H9 (cell line): ENCODE measurements at regions not wholly inside any gene's neighbourhood (a gene's known extent, or its start where the extent isn't known, plus 50 kb on each side); places are given as distances from the start of the nearest gene placed in this dataset.

Experiments used
- DNase-seq: peaks from one replicate; pipeline ENCODE4 v3.0.0-alpha.2; 2017
- H2AFZ ChIP-seq: one replicate; pipeline ENCODE4 v1.6.1; 2013; ENCODE audit warnings: mild to moderate bottlenecking, low read length, control low read depth, moderate library complexity
- H2AK5ac ChIP-seq: 2 replicates; pipeline ENCODE4 v1.6.1; 2013; ENCODE audit warnings: low read length, control low read depth, mixed read lengths; ENCODE audit not compliant: insufficient read length
- H2BK120ac ChIP-seq: one replicate; pipeline ENCODE4 v1.6.1; 2013; ENCODE audit warnings: low read depth, mild to moderate bottlenecking, low read length, control low read depth, inconsistent platforms; ENCODE audit not compliant: poor library complexity, severe bottlenecking
- H2BK12ac ChIP-seq: 2 replicates; pipeline ENCODE4 v1.6.1; 2013; ENCODE audit warnings: low read length, control low read depth, mixed read lengths, low read depth; ENCODE audit not compliant: insufficient read length
- H2BK15ac ChIP-seq: 2 replicates; pipeline ENCODE4 v1.6.1; 2013; ENCODE audit warnings: low read depth, low read length, control low read depth
- H2BK20ac ChIP-seq: one replicate; pipeline ENCODE4 v1.6.1; 2013; ENCODE audit warnings: low read depth, mild to moderate bottlenecking, low read length, control low read depth, inconsistent platforms; ENCODE audit not compliant: poor library complexity, severe bottlenecking
- H2BK5ac ChIP-seq: 2 replicates; pipeline ENCODE4 v1.6.1; 2013; ENCODE audit warnings: low read length, control low read depth, mixed read lengths; ENCODE audit not compliant: insufficient read length
- H3K14ac ChIP-seq: 2 replicates; pipeline ENCODE4 v1.6.1; 2013; ENCODE audit warnings: low read length, control low read depth; ENCODE audit not compliant: insufficient read depth
- H3K18ac ChIP-seq: 2 replicates; pipeline ENCODE4 v1.6.1; 2013; ENCODE audit warnings: low read depth, mild to moderate bottlenecking, mixed read lengths, low read length, control low read depth; ENCODE audit not compliant: insufficient read length
- H3K23ac ChIP-seq: 2 replicates; pipeline ENCODE4 v1.6.1; 2013; ENCODE audit warnings: low read length, control low read depth, mixed read lengths, low read depth; ENCODE audit not compliant: insufficient read length
- H3K23me2 ChIP-seq: 2 replicates; pipeline ENCODE4 v1.6.1; 2013; ENCODE audit warnings: low read depth, mild to moderate bottlenecking, mixed read lengths, low read length, control low read depth; ENCODE audit not compliant: insufficient read length, poor library complexity, severe bottlenecking
- H3K27ac ChIP-seq: 2 replicates; pipeline ENCODE4 v1.5.1; 2013; ENCODE audit warnings: low read length, control low read depth, mixed read lengths, low read depth; ENCODE audit not compliant: insufficient read length
- H3K27me3 ChIP-seq: 2 replicates; pipeline ENCODE4 v1.6.1; 2013; ENCODE audit warnings: low read length, control low read depth, inconsistent platforms; ENCODE audit not compliant: insufficient read depth
- H3K4ac ChIP-seq: 2 replicates; pipeline ENCODE4 v1.6.1; 2013; ENCODE audit warnings: low read depth, mild to moderate bottlenecking, control low read depth, inconsistent platforms, low read length, moderate library complexity
- H3K4me1 ChIP-seq: 2 replicates; pipeline ENCODE4 v1.6.1; 2013; ENCODE audit warnings: low read length, control low read depth, inconsistent platforms; ENCODE audit not compliant: insufficient read depth
- H3K4me2 ChIP-seq: 2 replicates; pipeline ENCODE4 v1.6.1; 2013; ENCODE audit warnings: low read length, control low read depth, mixed read lengths; ENCODE audit not compliant: insufficient read length, insufficient read depth
- H3K56ac ChIP-seq: 2 replicates; pipeline ENCODE4 v1.6.1; 2013; ENCODE audit warnings: low read depth, mild to moderate bottlenecking, mixed read lengths, low read length, control low read depth; ENCODE audit not compliant: insufficient read length
- H3K79me1 ChIP-seq: 2 replicates; pipeline ENCODE4 v1.6.1; 2013; ENCODE audit warnings: low read depth, mild to moderate bottlenecking, moderate library complexity, low read length, control low read depth, inconsistent platforms; ENCODE audit not compliant: insufficient read depth, poor library complexity, severe bottlenecking
- H3K79me2 ChIP-seq: 2 replicates; pipeline ENCODE4 v1.6.1; 2013; ENCODE audit warnings: low read length, control low read depth, inconsistent platforms; ENCODE audit not compliant: insufficient read depth
- H3K9ac ChIP-seq: 2 replicates; pipeline ENCODE4 v1.6.1; 2013; ENCODE audit warnings: low read length, control low read depth, mixed read lengths; ENCODE audit not compliant: insufficient read length; ENCODE audit errors: extremely low read depth
- H3K9me3 ChIP-seq: one replicate; pipeline ENCODE4 v1.6.1; 2013; ENCODE audit warnings: low read depth, low read length, inconsistent platforms; ENCODE audit not compliant: control insufficient read depth
- H3T11ph ChIP-seq: one replicate; pipeline ENCODE4 v1.6.1; 2013; ENCODE audit warnings: mild to moderate bottlenecking, low read length, control low read depth, inconsistent platforms
- H4K20me1 ChIP-seq: one replicate; pipeline ENCODE4 v1.6.1; 2013; ENCODE audit not compliant: control insufficient read depth, insufficient read length, insufficient read depth
- H4K5ac ChIP-seq: 2 replicates; pipeline ENCODE4 v1.6.1; 2013; ENCODE audit warnings: low read depth, mild to moderate bottlenecking, mixed read lengths, low read length, control low read depth; ENCODE audit not compliant: insufficient read length
- H4K8ac ChIP-seq: replicated peaks from 2 replicates; pipeline ENCODE4 v1.6.1; 2013; ENCODE audit warnings: low read length, control low read depth, mixed read lengths, low read depth; ENCODE audit not compliant: insufficient read length
- H4K91ac ChIP-seq: 2 replicates; pipeline ENCODE4 v1.6.1; 2013; ENCODE audit warnings: low read depth, mild to moderate bottlenecking, moderate library complexity, mixed read lengths, low read length, control low read depth; ENCODE audit not compliant: insufficient read length
- H3K27ac Mint-ChIP-seq, 3 experiments: 2 replicates in 2 of 3; 3 replicates in 1 of 3; pipeline ENCODE4 v1.8.0; 2020 to 2021; ENCODE audit warnings: mixed read lengths in 3 of 3, mild to moderate bottlenecking in 1 of 3, moderate library complexity in 1 of 3
- H3K27me3 Mint-ChIP-seq: 2 replicates; pipeline ENCODE4 v1.8.0; 2021; ENCODE audit warnings: low read depth, mild to moderate bottlenecking, moderate library complexity, mixed read lengths
- H3K36me3 Mint-ChIP-seq, 3 experiments: 2 replicates in 2 of 3; 3 replicates in 1 of 3; pipeline ENCODE4 v1.8.0; 2020 to 2021; ENCODE audit warnings: low read depth in 3 of 3, mixed read lengths in 3 of 3; ENCODE audit not compliant: insufficient read depth in 1 of 3
- H3K4me1 Mint-ChIP-seq, 2 experiments: 2 replicates each; pipeline ENCODE4 v1.8.0; 2020; ENCODE audit warnings: mixed read lengths in 2 of 2
- H3K4me3 Mint-ChIP-seq, 2 experiments: 2 replicates in 1 of 2; 3 replicates in 1 of 2; pipeline ENCODE4 v1.8.0; 2020 to 2021; ENCODE audit warnings: mild to moderate bottlenecking in 2 of 2, mixed read lengths in 2 of 2, moderate library complexity in 1 of 2
- H3K9me3 Mint-ChIP-seq, 2 experiments: 2 replicates in 1 of 2; 3 replicates in 1 of 2; pipeline ENCODE4 v1.8.0; 2020; ENCODE audit warnings: mild to moderate bottlenecking in 2 of 2, mixed read lengths in 2 of 2, moderate library complexity in 1 of 2
- CTCF ChIP-seq: fragments of 200-600 bp; sonication (generic); conservative IDR thresholded peaks from 3 replicates; pipeline ENCODE4 v1.8.0; 2021; ENCODE audit warnings: antibody characterized with exemption, mild to moderate bottlenecking
- WGBS: extraction: QIAGEN DNeasy Blood & Tissue Kit; methylation state at CpG from one replicate; pipeline ENCODE4 v1.1.7; 2013; ENCODE audit warnings: missing lambda C conversion rate, low lambda C conversion rate, mixed read lengths; ENCODE audit not compliant: insufficient read length; ENCODE audit errors: extremely low coverage; 5-methylcytosine and 5-hydroxymethylcytosine counted together

- Mint-ChIP-seq H3K9me3 (peaks cover 0 to 3% of the 10 kb centered on the region in 2 experiments; a peak in 1 of 5 replicates), H3K4me1 (peaks cover 15 to 17% of the 10 kb centered on the region in 2 experiments), H3K36me3 (peaks cover 0 to 3% (median 2%) of the 10 kb centered on the region in 3 experiments; a peak in 2 of 7 replicates), H3K27me3 (no peaks in the 10 kb centered on the region), H3K27ac (peak overlapping the region in 1 of 3 experiments; percentile 7; a peak in 1 of 7 replicates), H3K4me3 (no peak overlapping the region)
- no peak overlapping the region for H2BK15ac ChIP-seq
- no peak overlapping the region for H2BK20ac ChIP-seq
- H3K79me2 ChIP-seq = no peaks in the 10 kb centered on the region
- no peak overlapping the region for H2AK5ac ChIP-seq
- no peak overlapping the region for H4K5ac ChIP-seq
- no CpG with 5 or more reads among the region's 5 CpGs for WGBS
- no peak overlapping the region for H3T11ph ChIP-seq
- no peak overlapping the region for H3K56ac ChIP-seq
- H4K8ac ChIP-seq = no peak overlapping the region
- no peak overlapping the region for H2BK12ac ChIP-seq
- no peaks in the 10 kb centered on the region for H3K4me1 ChIP-seq
- no peak overlapping the region for H2AFZ ChIP-seq
- H4K20me1 ChIP-seq = no peaks in the 10 kb centered on the region
- no peak overlapping the region for H2BK5ac ChIP-seq
- H3K9me3 ChIP-seq = no peaks in the 10 kb centered on the region
- H3K23ac ChIP-seq = no peak overlapping the region
- no peak overlapping the region for H3K9ac ChIP-seq
- H3K27me3 ChIP-seq = no peaks in the 10 kb centered on the region
- H4K91ac ChIP-seq = no peak overlapping the region
- no peaks in the 10 kb centered on the region for H3K79me1 ChIP-seq
- no peak overlapping the region for H3K14ac ChIP-seq
- H3K4ac ChIP-seq = no peak overlapping the region
- H3K4me2 ChIP-seq = no peak overlapping the region
- no peak for DNase-seq
- no peaks in the 10 kb centered on the region for H3K23me2 ChIP-seq
- no peak overlapping the region for H3K27ac ChIP-seq
- no peak overlapping the region for H2BK120ac ChIP-seq
- no peak for TF ChIP-seq CTCF
- no peak overlapping the region for H3K18ac ChIP-seq
These were observed 138.9 kb upstream of the LYZL1 start for GRCh38 chr10:29150010-29150409.
